Tibial artery (tissue), 4 donors: ENCODE measurements at regions not wholly inside any gene's neighbourhood (a gene's known extent, or its start where the extent isn't known, plus 50 kb on each side); places are given as distances from the start of the nearest gene placed in this dataset.

ENCODE experiments used
- DNase-seq, 2 donors: peaks; one replicate each; pipeline ENCODE4 v3.0.0-alpha.2; 2019
- H3K27ac ChIP-seq, 2 donors: fragments of 200-600 bp; sonication (generic) in 1 of 2; 1 replicate in 1 of 2; 2 replicates in 1 of 2; pipeline ENCODE4 v1.5.1; 2018 to 2019; ENCODE audit warnings: mild to moderate bottlenecking in 1 of 2
- H3K27me3 ChIP-seq, 2 donors: fragments of 200-600 bp; sonication (generic) in 1 of 2; one replicate each; pipeline versions ENCODE4 v1.5.1 to v1.6.0; 2016 to 2019
- H3K36me3 ChIP-seq, 3 donors: fragments of 200-600 bp; sonication (generic) in 2 of 3; one replicate each; pipeline ENCODE4 v1.5.1; 2016 to 2019; ENCODE audit warnings: mild to moderate bottlenecking in 2 of 3
- H3K4me1 ChIP-seq, 4 donors: fragments of 200-600 bp; sonication (generic) in 2 of 4; 1 replicate in 3 of 4; 2 replicates in 1 of 4; pipeline ENCODE4 v1.5.1; 2016 to 2019
- H3K4me3 ChIP-seq, 2 donors: fragments of 200-600 bp; sonication (generic) in 1 of 2; 1 replicate in 1 of 2; 2 replicates in 1 of 2; pipeline ENCODE4 v1.5.1; 2018 to 2019; ENCODE audit warnings: mild to moderate bottlenecking in 2 of 2
- H3K9me3 ChIP-seq, 3 donors: fragments of 200-600 bp; sonication (generic) in 1 of 3; one replicate each; pipeline ENCODE4 v1.5.1; 2016 to 2019
- intact Hi-C: fragments of 100-400 bp; cut with DNase I; formaldehyde crosslinking; loops from one replicate; pipeline ENCODE4 v1.15.0; 2023; ENCODE audit warnings: low total_unique reads
- TF ChIP-seq, protein P1 (sequence below), 2 experiments: fragments of 200-600 bp in 1 of 2; fragments of 450-650 bp in 1 of 2; IDR thresholded peaks; one replicate each; pipeline ENCODE4 v1.5.1; 2017 to 2019; ENCODE audit warnings: antibody characterized with exemption in 2 of 2, mild to moderate bottlenecking in 1 of 2, moderate library complexity in 1 of 2

DNA sequence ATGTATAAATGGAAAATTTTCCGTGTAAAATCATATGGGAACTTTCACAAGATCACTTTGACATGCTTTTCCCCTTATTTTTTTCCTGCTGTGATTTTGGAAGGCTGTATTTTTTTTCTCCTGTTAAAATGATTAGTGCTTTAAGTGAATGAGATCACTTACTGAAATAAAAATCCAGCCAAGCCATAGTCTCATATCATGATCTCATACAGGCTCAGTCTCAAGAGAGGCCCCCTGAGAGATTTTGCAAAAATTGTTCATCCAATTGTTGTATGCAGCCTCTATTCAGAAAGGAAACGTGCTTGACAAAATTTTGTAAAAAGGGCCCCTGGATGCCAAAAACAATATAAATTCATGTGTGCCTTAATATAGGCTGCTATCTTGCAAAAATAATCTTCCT lies 528.2 kb downstream of the HDGFL1 start:
- no peaks in the 10 kb centered on the region for H3K4me1 ChIP-seq
- no peak overlapping the region for H3K27ac ChIP-seq
- H3K36me3 ChIP-seq, result no peaks in the 10 kb centered on the region
- DNase-seq, result no peak
- intact Hi-C loops, result no loop called here
- no peak overlapping the region for H3K4me3 ChIP-seq
- H3K9me3 ChIP-seq, result peaks cover 0 to 13% (median 4%) of the 10 kb centered on the region in 3 donors
- TF ChIP-seq, protein P1, sequence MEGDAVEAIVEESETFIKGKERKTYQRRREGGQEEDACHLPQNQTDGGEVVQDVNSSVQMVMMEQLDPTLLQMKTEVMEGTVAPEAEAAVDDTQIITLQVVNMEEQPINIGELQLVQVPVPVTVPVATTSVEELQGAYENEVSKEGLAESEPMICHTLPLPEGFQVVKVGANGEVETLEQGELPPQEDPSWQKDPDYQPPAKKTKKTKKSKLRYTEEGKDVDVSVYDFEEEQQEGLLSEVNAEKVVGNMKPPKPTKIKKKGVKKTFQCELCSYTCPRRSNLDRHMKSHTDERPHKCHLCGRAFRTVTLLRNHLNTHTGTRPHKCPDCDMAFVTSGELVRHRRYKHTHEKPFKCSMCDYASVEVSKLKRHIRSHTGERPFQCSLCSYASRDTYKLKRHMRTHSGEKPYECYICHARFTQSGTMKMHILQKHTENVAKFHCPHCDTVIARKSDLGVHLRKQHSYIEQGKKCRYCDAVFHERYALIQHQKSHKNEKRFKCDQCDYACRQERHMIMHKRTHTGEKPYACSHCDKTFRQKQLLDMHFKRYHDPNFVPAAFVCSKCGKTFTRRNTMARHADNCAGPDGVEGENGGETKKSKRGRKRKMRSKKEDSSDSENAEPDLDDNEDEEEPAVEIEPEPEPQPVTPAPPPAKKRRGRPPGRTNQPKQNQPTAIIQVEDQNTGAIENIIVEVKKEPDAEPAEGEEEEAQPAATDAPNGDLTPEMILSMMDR (IDR thresholded peaks at IDR 0.05), result no peak
- no peaks in the 10 kb centered on the region for H3K27me3 ChIP-seq

DNA sequence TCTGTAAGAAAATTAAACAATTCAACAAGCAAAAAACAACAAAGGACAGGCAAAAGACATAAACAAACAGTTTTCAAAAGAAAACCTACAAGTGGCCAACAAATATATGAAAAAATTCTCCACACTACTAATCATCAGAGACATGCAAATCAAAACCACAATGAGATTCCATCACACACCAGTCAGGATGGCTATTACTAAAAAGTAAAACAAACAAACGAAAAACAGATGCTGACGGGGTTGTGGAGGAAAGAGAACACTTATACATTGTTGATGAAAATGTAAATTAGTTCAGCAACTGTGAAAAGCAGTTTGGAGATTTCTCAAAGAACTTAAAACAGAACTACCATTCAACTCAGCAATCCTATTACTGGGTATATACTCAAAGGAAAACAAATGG lies 537.6 kb downstream of the HDGFL1 start:
- intact Hi-C loops, result no loop called here
- H3K27me3 ChIP-seq, result no peaks in the 10 kb centered on the region
- no peak for DNase-seq
- H3K27ac ChIP-seq, result no peak overlapping the region
- TF ChIP-seq, protein P1 (IDR thresholded peaks at IDR 0.05), result no peak
- H3K4me1 ChIP-seq, result no peaks in the 10 kb centered on the region
- peaks cover 0 to 5% (median 0%) of the 10 kb centered on the region in 3 donors for H3K9me3 ChIP-seq
- no peaks in the 10 kb centered on the region for H3K36me3 ChIP-seq
- H3K4me3 ChIP-seq, result no peak overlapping the region

DNA sequence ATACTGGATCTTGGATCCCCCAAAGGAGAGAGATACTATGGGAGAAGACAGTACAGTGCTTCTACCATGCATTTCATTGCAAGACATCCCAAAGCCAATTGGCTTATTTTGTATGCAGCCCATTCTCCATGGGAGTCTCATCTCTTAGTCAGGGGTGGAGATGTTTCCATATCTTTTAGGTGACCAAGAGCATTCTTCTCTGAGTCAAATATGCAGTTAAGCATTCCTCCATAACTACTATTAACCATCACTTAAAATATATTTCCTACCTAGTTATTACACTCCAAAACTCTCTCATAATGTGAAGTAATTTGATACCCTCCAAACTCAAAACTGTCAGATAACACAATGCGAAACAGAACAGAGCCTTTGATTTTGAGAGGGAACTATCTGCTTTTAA lies 542.6 kb downstream of the HDGFL1 start:
- H3K4me1 ChIP-seq, result no peaks in the 10 kb centered on the region
- no peak overlapping the region for H3K4me3 ChIP-seq
- no peak overlapping the region for H3K27ac ChIP-seq
- peaks cover 0 to 15% (median 13%) of the 10 kb centered on the region in 3 donors for H3K9me3 ChIP-seq
- DNase-seq, result no peak
- no peaks in the 10 kb centered on the region for H3K27me3 ChIP-seq
- H3K36me3 ChIP-seq, result no peaks in the 10 kb centered on the region
- TF ChIP-seq, protein P1 (IDR thresholded peaks at IDR 0.05), result no peak
- intact Hi-C loops, result no loop called here

DNA sequence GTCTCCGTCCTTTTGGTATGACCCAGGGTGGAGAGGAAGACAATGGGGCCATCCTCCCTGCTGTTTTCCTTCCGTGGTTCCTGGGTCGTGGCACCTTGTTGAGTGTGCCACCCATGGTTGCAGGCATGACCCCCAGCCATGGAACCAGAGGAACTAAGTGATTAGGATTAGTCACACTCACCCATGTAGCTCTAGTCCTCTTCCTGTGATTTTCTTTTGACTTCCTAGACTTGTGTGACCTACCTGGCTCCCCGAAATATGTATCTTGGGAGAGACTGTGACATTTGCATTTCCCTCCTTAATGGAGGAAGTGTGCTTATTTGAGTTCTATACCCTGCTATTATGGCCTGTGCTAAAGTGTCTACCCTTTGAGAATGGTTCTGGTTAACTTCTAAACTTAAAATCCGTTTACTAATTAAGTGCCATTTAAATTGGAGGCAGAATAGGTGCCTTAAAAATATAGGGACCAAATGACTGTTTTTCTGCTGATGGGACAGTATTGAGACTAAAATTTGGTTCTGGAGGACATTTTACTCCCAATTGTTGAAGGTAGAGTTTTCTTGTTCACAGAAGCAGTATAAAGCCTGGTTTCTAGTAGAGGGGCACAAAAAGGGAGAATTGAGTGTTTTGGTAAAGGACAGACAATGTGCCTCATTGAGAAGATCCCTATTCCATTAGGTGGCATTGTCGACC lies 545.6 kb downstream of the HDGFL1 start:
- intact Hi-C loops, result no loop called here
- Histone ChIP-seq H3K4me1 (no peaks in the 10 kb centered on the region), H3K36me3 (no peaks in the 10 kb centered on the region), H3K27me3 (no peaks in the 10 kb centered on the region), H3K4me3 (no peak overlapping the region), H3K9me3 (peaks cover 0 to 15% (median 13%) of the 10 kb centered on the region in 3 donors), H3K27ac (no peak overlapping the region)
- TF ChIP-seq, protein P1 (IDR thresholded peaks at IDR 0.05), result no peak
- DNase-seq, result no peak

DNA sequence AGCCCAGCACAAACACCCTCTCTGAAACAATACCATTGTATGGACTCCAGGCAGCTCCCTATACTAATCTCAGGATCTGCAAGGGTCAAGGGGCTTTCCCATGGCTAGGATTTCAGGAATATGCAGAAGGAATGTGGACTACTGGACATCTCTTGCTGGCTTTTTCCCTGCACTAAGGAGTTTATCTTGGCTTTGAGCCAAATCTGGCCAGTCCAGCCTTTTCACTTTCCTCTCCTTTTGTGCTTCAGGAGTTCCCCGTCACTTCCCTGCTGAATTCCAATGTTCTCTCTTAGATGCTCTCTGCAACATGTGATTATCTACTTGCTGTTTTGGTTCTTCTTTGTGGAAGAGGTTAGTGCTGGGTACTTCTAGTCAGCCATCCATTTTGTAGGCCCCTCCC lies 568.2 kb downstream of the HDGFL1 start:
- H3K27ac ChIP-seq, result no peak overlapping the region
- peaks cover 0 to 6% (median 0%) of the 10 kb centered on the region in 3 donors for H3K9me3 ChIP-seq
- intact Hi-C loops, result no loop called here
- TF ChIP-seq, protein P1 (IDR thresholded peaks at IDR 0.05), result no peak
- no peak overlapping the region for H3K4me3 ChIP-seq
- no peaks in the 10 kb centered on the region for H3K36me3 ChIP-seq
- peaks cover 0 to 3% (median 0%) of the 10 kb centered on the region in 4 donors for H3K4me1 ChIP-seq
- H3K27me3 ChIP-seq, result no peaks in the 10 kb centered on the region
- no peak for DNase-seq
